ENCODE measurements at regions not wholly inside any gene's neighbourhood (a gene's known extent, or its start where the extent isn't known, plus 50 kb on each side); places are given as distances from the start of the nearest gene placed in this dataset.

DNA sequence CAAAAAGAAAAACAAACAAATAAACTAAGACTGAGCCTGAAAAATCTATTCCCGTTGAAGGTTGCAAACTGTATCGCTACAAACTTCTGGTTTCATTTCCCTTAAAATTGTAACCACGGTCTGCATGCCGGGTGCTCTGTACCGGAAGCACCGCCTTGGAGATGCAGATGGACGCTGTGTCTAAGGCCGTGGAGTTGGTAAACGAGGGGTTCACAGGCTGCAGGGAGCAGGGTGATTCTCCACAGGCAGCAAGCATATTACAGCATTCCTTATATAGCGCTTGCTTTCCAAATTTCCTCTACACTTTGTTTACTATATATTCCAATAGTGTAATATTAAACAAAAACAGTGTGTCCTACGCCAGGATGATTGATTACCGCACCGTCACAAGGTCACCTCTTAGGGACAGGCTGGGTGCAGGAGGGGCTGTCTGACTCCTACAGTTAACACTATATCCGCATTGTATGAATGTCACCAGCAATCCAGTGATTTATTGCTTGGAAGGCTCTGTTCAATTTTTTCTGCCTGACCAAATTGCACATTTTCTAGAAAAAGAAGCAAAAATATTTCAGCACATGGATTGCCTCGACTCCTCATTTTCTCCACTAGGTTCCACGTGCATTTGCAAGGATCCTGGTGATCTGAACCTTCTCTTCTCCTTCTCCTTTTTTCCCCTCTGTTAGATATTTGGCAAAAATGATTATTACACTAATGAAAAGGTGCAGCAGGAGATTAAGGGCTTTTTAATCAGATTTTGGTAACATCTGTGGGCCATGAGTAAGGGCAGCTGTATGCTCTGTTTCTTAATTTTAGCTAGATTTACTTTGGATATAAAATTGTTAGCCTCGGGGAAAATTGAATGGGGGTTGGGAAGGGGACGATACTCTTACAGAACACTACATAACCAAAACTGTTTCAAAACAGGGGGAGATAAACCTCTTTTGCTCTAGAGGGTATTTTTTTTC lies 325.8 kb upstream of the MGMT start:
- no peak for DNase-seq

DNA sequence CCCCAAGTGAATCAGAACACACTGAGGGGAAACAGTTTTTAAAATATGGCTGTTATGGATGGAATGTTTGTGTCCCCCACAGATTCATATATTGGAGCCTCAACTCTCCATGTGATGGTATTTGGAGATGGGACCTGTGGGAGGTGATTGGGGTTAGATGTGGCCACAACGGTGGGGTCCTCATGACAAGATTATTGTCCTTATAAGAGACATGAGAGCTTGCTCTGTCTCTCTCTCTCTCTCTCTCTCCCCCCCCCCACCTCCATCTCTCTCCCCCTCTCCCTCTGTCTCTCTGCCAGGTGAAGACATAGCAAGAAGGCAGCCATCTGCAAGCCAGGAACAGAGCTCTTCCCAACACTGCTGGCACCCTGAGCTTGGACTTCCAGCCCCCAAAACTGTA lies 315.8 kb upstream of the MGMT start:
- DNase-seq = no peak

GRCh38 chr10:129156406-129156805 lies 310.6 kb upstream of the MGMT start:
- DNase-seq = no peak

- no peak for DNase-seq
Observed at GRCh38 chr10:129157185-129157584, 309.9 kb upstream of the MGMT start.

DNA sequence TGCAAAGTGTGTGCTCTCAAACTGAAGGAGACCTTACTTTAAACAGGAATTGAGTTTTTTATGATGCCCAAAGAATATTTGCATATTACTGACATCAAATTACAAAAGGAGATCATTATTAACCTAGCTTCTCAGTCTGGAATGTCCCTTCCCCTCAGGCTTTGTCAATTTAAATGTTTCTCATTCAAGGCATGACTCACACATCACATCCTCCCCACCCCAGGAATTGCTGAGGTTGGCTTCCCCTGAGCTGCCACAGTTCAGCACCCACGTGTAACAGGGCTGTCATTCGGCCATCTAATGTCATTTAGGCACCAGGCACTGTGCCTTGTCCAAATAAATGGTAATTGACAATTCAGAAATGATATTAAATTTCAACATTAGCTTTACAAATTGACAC lies 305.9 kb upstream of the MGMT start:
- no peak for DNase-seq

DNA sequence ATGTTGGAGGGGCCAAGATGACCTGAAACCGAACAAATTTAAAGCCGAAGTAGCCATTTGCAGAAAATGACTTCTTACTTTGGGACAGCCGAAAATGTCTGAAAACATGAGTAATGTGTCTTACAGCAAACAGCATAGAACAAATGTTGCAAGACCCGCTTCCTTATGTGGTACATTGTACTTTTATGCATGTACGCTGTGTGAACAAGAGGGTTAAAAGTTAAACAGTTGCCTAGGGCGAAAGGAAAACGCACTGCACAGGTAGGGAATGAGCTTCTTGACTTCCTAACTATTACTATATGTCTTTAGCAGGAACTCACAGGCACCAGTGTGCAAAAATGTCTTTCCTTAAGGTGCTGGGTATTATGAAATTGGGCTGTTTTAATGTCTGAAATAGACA lies 303.5 kb upstream of the MGMT start:
- no peak for DNase-seq

DNA sequence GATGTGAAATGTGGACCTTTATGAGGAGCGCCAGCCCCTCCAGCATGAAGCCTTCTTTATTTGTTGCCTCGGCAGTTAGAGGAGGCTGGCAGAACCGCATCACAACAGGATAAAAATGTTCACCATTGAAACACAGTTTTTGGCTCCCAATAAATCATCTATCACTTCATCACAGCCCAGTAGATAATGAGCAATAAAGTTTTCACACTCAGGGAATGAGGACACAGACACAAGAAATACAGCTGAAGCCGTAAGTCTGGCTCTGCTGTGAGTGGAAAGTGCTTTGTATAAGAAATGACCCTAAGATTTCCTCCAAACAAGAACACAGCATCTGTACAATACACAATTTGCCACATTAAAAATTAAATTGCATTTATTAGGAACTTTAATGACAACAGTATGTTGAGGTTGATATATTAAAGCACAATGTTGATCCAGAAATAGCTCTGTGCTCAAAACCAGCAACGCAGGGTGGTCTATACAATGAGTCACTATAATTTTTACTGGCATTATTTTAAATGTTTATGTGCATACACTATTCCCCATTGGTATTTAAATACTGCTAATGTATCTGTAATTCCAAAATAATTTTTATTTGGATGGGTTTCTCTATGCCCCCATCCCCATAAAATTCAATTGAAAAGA lies 301.8 kb upstream of the MGMT start:
- DNase-seq = no peak

DNA sequence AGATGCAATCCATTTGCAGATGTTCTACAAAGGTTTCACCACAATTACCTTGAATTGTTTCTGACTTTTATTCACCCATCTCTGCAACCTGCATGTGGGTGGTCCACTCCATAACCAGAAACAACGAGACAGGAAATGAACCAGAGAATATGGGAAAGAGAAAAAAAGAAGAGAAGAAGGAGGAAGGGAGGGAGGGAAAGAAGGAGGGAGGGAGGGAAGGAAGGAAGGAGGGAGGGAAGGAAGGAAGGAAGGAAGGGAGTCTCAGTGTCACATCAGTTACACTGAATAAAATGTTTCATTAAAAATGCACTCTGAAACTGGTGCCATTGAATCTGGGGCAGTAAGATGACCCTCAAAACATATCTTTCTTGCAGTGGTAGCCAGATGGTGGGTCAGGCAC lies 301.3 kb upstream of the MGMT start:
- DNase-seq = no peak

DNA sequence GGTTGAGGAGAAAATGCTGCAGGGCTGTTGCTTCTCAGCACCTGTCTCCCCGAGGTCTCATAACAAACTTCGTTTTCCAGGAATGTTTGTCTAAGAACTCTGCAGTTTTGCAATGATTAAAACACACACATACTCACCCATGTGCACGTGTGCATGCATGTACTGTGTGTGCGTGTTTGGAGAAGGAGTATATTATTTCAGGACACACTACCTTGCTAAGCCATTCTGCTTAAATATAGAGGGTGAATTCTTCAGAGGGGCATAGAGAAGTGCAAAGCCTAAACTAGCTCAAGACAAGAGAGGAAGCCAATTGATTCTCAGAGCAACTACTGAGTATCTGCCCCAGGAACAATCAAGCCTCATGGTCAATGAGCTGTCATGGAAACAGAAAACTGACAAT lies 298.4 kb upstream of the MGMT start:
- no peak for DNase-seq

GRCh38 chr10:129169115-129169514 lies 297.9 kb upstream of the MGMT start:
- DNase-seq = no peak

DNA sequence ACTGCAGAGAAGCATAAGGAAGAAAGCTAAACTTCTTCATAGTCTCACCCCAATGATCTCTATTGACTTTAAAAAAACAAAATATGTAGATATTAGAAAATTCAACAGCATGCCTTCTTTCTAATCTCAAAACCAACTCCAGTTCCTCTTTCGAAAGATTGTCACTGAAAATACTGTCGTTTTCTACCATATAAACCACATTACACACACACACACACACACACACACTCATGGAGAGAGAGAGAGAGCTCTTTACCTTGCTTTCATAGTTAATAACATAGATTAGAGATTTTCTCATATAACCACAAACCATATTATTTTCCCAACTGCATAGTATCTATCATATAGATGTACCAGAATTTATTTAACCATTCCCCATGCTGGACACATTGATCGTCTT lies 296.2 kb upstream of the MGMT start:
- DNase-seq = no peak

GRCh38 chr10:129171812-129172211 lies 295.2 kb upstream of the MGMT start:
- no peak for DNase-seq

DNA sequence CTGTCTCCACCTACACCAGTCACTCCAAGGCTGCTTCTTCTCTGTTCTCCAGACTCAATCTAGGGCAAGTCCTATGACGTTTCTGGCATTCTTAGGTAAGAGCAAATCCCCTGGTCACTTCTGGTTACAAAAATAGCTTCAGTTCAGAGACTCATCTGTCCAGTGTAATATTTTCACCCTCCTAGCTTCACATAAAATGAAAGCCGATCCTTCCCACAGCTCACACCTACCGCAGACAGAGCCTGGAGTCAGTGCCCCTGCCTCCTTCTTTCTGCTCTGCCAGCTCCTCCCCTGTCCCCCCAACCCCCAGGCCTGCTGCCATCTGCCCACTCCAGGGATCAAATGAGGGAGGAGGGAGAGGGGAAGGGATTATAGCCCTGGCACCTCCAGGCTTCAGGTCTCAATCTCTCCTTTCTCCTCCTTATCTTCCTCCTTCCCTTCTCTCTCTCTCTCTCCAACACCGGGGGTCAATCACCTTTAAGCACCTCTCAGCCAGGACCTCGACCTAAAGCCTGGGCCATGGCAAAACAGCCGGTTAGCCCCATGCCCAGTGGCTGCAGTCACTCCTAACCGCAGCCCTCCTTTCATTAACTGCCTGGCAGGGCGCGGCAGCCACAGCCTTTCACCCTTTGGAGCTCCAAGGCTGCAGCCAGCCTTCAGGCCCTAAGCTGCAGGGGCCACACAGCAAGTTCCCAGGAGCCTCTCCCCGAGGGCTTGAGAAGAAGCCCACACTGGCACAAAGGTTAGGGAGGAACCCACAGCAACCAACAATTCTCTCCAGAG lies 292.6 kb upstream of the MGMT start:
- no peak for DNase-seq

DNA sequence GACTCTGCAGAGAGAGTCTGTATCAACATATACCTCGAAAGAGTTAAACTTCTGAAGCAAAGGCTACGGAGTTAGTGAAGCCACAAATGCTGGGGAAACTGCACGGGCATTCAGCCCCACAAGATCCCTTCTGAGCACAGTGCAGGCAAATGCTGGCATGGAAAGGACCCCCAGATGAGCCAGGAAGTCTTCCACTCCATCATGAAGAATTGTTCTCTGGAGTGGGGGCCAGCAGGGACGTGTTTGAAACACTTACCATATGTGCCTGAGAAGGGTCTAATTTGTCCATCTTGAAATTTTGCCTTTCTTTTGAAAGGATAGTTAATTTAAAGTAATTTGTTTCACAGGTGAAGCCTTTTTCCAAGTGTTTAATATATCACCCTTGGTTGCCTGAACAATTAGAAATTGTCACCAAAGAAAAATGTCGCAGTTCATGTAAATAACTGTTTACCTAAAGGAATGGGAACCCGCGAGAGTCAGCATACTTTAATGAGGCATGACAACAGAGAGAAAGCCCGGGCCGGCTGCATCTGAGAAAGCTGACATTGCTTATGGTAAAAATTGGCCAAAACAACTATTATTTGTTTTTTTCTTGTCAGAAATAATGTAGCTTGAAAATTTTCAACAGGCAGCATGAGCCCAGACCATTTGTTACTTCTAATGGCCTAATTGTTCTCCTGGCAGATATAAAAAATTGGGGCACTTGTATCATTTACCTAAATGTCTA lies 287.6 kb upstream of the MGMT start:
- DNase-seq = no peak

- DNase-seq = no peak
Observed at GRCh38 chr10:129179972-129180678, 286.9 kb upstream of the MGMT start.

DNA sequence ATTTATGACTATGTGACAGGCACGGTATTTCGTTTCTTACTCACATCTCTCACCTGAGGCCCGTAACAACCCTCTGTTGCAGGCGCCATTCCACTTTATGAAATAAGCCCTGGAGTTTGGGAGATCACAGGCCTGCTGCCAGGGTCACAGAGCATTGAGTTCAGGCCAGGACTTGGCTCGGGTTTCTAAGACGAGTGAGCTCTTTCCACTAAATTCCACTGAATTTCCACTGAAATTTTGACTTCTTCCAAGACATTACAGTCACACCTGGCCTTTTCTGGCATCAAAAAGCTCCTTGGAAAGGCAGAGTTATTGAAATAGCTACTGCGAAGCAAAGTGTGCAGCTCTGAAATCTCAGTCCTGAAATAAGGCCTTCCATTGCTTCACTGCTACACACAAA lies 282.8 kb upstream of the MGMT start:
- no peak for DNase-seq

DNA sequence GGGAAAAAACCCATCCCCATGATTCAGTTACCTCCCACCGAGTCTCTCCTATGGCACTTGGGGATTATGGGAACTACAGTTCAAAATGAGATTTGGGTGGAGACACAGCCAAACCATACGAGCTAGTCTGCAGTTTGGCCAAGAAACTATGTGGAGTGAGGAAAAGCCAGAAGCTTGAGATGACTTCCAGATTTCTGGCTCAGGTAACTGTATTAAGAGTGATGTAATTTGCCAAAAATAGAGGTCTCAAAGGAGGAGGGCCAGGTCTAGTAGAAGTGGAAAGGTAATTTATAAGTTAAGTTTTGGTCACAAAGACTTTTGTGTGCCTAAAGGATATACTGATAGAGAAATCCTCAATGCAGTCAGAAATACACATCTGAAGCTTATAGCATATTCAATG lies 279.7 kb upstream of the MGMT start:
- no peak for DNase-seq

DNA sequence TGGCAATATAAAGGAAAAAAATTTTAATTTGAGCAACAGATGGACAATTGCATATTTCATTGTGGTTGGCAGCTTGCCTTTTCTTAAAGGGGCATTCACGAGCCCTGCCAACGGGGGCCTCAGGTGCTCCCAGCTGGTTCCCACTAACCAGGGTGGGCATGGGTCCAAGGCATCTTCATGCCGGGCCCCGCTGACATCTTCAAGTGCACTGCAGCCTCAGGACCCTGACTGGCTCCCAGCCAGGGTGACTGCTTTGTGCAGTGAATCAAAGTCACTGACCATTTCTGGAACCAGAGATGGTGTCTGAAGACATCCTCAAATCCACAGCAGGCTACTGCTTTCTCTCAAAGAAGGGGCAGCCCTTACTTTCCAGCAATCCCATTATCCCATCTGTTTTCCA lies 275.2 kb upstream of the MGMT start:
- DNase-seq = no peak

DNA sequence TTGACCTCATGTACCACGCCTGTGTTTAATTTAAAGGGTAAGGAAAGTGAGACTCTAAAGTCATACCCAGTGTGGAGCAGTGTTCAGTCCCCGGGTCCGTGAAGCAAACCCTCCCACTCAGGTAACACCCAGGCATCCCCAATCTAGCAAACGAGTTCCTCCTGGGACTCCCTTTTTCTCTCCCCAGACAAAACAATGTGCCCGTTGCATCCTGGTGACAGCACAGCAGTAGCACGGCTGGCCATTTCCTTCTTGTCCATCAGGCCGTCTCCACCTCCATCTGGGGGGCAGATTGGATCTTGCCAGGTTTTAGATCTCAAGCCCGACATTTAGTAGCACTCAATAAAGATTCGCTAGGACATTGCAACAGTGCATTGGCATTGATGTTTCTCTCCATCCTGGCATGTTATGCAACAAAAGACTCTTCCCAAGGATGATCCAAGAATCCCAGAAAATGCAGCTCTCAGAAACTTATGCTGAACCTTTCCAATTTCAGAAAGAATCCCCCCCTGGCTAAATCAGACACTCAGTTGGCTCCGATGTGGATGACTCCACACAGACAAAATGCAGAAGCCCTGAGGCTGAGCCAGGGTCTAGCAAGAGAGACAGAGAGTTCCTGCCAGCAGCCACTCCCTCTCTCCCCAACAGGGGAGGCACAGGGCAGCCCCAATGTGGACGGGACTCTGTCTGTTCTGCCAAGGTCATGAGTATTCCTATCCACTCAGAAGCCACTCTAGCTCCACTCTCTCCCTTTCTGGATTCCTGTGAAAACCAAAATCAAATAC lies 274.5 kb upstream of the MGMT start:
- no peak for DNase-seq

DNA sequence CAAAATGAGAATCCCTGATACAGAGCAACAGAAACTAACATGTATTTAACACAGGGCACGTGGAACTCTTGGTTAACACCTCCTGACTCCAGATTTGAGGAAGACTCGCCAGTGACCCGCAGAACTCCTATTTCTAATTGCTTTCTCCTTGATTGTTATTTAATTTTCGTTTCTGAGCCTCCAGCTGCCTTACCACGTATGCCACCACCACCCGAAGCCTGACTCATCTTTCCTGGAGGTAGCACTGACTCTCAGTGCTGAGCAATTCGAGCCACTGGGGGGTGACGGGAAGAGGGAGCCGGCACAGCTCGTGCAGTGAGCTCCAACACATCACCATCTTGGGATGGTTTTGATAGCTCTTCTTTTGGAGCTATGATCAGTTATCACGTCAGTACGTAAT lies 273.9 kb upstream of the MGMT start:
- DNase-seq = no peak

GRCh38 chr10:129194181-129194870 lies 272.7 kb upstream of the MGMT start:
- no peak for DNase-seq
